Progenitor cell of endocrine pancreas (in vitro differentiated cells): ENCODE measurements at regions not wholly inside any gene's neighbourhood (a gene's known extent, or its start where the extent isn't known, plus 50 kb on each side); places are given as distances from the start of the nearest gene placed in this dataset.

Experiments
- DNase-seq: peaks from one replicate; pipeline ENCODE4 v3.0.0; 2021; ENCODE audit warnings: low spot score; ENCODE audit not compliant: unreplicated experiment
- H3K27ac Mint-ChIP-seq: 2 replicates; pipeline ENCODE4 v1.8.0; 2021; ENCODE audit warnings: mild to moderate bottlenecking, moderate library complexity, mixed read lengths
- H3K27me3 Mint-ChIP-seq: 2 replicates; pipeline ENCODE4 v1.8.0; 2021; ENCODE audit warnings: mixed read lengths
- H3K36me3 Mint-ChIP-seq: 2 replicates; pipeline ENCODE4 v1.8.0; 2022; ENCODE audit warnings: mixed read lengths; ENCODE audit not compliant: insufficient read depth
- H3K4me1 Mint-ChIP-seq: 2 replicates; pipeline ENCODE4 v1.8.0; 2021; ENCODE audit warnings: low read depth, mixed read lengths
- H3K4me3 Mint-ChIP-seq: 2 replicates; pipeline ENCODE4 v1.8.0; 2021; ENCODE audit warnings: low read depth, mild to moderate bottlenecking, moderate library complexity, mixed read lengths
- H3K9me3 Mint-ChIP-seq: 2 replicates; pipeline ENCODE4 v1.8.0; 2021; ENCODE audit warnings: low read depth, mixed read lengths
- TF ChIP-seq, protein P1 (sequence below): fragments of 200-600 bp; sonication (generic); IDR thresholded peaks from one replicate; pipeline ENCODE4 v1.5.0; 2021; ENCODE audit warnings: antibody characterized with exemption, mild to moderate bottlenecking; ENCODE audit not compliant: unreplicated experiment

DNA sequence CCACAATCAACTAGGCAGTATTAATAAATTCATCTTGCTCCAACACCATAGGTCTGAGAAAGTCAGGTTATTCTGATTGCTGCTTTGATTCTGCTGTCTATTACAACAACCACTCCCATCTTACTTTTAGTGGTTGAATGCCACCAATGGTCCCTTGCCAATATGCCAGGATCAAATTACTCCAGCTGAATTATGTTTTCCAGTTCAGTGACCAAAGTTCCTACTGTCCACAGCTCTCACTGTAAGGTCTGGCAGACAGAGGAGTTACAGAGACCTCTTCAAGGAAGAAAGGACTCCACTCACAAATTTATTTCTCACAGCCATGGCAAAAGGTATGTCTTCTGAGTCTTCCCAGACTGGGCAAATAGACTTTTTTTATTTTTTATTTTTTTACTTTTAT is 557.0 kb downstream of the HAO1 start:
- TF ChIP-seq, protein P1, sequence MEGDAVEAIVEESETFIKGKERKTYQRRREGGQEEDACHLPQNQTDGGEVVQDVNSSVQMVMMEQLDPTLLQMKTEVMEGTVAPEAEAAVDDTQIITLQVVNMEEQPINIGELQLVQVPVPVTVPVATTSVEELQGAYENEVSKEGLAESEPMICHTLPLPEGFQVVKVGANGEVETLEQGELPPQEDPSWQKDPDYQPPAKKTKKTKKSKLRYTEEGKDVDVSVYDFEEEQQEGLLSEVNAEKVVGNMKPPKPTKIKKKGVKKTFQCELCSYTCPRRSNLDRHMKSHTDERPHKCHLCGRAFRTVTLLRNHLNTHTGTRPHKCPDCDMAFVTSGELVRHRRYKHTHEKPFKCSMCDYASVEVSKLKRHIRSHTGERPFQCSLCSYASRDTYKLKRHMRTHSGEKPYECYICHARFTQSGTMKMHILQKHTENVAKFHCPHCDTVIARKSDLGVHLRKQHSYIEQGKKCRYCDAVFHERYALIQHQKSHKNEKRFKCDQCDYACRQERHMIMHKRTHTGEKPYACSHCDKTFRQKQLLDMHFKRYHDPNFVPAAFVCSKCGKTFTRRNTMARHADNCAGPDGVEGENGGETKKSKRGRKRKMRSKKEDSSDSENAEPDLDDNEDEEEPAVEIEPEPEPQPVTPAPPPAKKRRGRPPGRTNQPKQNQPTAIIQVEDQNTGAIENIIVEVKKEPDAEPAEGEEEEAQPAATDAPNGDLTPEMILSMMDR, result no peak
- Mint-ChIP-seq H3K9me3 (peaks cover 4% of the 10 kb centered on the region), H3K27me3 (no peaks in the 10 kb centered on the region), H3K4me3 (no peak overlapping the region), H3K27ac (no peak overlapping the region), H3K36me3 (no peaks in the 10 kb centered on the region), H3K4me1 (peaks cover 3% of the 10 kb centered on the region)
- DNase-seq, result no peak

DNA sequence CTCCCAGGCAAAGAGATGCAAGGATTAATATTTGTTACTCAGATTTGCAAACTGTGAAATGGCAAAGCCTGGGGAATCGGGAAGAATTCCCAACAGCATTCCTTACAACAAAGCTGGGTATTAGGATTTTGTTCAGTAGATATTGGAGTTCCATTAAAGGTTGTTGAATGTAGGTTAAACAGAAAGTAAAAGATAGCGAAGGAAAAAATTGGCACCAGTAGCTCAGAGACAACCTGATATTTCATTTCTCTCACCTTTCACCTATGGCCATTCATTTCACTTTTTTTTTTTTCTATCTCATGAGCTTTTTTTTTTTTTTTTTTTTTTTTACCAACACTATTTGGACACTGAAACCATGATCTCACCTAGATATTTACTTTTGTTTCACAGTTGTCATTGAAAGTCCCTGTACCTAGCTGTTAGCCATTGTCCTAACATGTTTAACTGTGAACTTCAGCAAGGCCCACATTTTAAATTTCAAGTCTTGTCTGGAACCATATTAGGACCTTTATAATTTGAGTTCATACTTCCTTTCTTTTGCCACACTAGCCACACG is 552.5 kb downstream of the HAO1 start:
- no peak for DNase-seq
- H3K27ac Mint-ChIP-seq, result no peak overlapping the region
- H3K4me3 Mint-ChIP-seq, result no peak overlapping the region
- H3K36me3 Mint-ChIP-seq, result no peaks in the 10 kb centered on the region
- TF ChIP-seq, protein P1, result no peak
- peaks cover 4% of the 10 kb centered on the region for H3K9me3 Mint-ChIP-seq
- no peaks in the 10 kb centered on the region for H3K27me3 Mint-ChIP-seq
- peaks cover 9% of the 10 kb centered on the region for H3K4me1 Mint-ChIP-seq

DNA sequence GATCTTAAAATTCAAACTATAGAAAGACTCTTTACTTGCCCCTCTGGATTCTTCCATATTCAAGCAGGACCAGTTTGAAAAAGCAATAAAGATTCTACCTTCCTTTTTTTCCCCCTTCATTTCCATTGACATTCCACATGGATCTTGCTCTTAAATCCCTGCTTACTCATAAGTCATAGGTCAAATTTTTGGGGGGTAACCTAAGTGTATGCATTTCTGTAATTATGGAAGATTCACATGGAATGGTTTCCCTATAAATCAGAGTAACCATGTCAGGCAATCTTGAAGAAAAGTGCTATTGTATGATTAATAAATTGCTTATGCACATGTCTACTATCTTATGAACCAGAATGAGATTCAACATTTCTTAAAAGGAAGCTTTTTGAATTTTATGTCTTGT is 551.0 kb downstream of the HAO1 start:
- H3K9me3 Mint-ChIP-seq, result peaks cover 4% of the 10 kb centered on the region
- H3K4me3 Mint-ChIP-seq, result no peak overlapping the region
- DNase-seq, result no peak
- TF ChIP-seq, protein P1, result no peak
- H3K4me1 Mint-ChIP-seq, result peaks cover 11% of the 10 kb centered on the region
- H3K36me3 Mint-ChIP-seq, result no peaks in the 10 kb centered on the region
- H3K27me3 Mint-ChIP-seq, result no peaks in the 10 kb centered on the region
- H3K27ac Mint-ChIP-seq, result no peak overlapping the region

DNA sequence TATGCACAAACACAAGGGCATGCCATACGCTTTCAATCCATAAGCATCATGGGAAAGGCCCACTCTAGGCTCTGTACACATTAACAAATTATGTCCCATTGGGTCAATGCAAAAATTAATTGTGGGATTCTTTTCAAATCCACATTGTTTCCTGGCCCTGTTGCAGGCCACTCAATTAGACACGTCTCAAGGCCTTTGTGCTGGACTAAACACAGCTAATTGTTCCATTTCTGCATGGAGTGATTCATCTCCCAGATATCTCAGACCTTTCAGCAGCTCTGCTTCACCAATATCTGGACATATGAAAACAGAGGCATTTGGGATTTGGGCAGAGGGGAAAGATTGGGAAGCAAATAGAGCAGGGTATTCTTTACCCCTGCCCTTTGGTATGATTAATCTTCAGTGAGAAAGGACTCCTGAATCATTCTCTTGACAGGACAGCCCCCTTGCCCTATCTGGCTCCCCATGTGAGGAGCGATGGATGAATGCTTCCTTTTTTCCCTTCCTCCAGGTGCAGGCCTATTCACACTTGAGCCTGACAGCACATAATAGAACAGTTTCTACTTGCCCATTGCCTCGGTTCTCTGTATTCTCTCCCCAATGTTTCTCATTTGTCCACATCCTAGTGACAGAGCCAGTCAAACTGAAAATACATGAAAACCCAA is 547.6 kb downstream of the HAO1 start:
- H3K4me3 Mint-ChIP-seq, result no peak overlapping the region
- no peak overlapping the region for H3K27ac Mint-ChIP-seq
- TF ChIP-seq, protein P1, result no peak
- H3K9me3 Mint-ChIP-seq, result peaks cover 4% of the 10 kb centered on the region
- no peaks in the 10 kb centered on the region for H3K36me3 Mint-ChIP-seq
- H3K27me3 Mint-ChIP-seq, result no peaks in the 10 kb centered on the region
- peaks cover 11% of the 10 kb centered on the region for H3K4me1 Mint-ChIP-seq
- no peak for DNase-seq

DNA sequence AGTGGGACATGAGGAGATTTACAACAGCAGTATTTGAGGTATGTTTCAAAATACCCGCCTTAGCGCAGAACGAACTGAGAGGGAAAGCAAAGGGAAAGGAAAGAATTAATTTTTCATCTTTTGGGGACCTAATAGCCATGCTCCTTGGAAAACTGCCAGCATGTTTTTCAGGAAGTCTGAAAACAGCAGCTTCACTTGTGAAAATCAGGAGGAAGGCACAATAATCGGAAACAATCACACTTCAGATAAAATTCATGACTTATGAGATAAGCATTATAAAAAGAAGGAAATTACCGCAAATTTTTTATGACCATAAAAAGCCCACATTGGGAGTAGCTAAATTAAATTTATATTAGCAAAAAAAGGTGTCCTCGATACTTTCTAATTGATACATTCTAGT is 541.1 kb downstream of the HAO1 start:
- Mint-ChIP-seq H3K36me3 (no peaks in the 10 kb centered on the region), H3K4me1 (no peaks in the 10 kb centered on the region), H3K27ac (no peak overlapping the region), H3K27me3 (no peaks in the 10 kb centered on the region), H3K9me3 (no peaks in the 10 kb centered on the region), H3K4me3 (no peak overlapping the region)
- DNase-seq, result no peak
- TF ChIP-seq, protein P1, result no peak
